SU-DHL-6 (cell line): ENCODE measurements at regions not wholly inside any gene's neighbourhood (a gene's known extent, or its start where the extent isn't known, plus 50 kb on each side); places are given as distances from the start of the nearest gene placed in this dataset.

Source experiments
- H2AFZ ChIP-seq: fragments of 200-600 bp; sonication (generic); 2 replicates; pipeline ENCODE4 v1.6.1; 2014; ENCODE audit warnings: low read depth, mild to moderate bottlenecking, moderate library complexity, mixed read lengths, antibody characterized with exemption, low read length; ENCODE audit not compliant: severe bottlenecking
- H3F3A ChIP-seq: fragments of 200-600 bp; shearing (Covaris generic); 2 replicates; pipeline ENCODE4 v1.6.0; 2016; ENCODE audit warnings: antibody characterized with exemption, mild to moderate bottlenecking; ENCODE audit not compliant: insufficient read depth
- H3K27ac ChIP-seq: fragments of 200-600 bp; sonication (generic); 2 replicates; pipeline ENCODE4 v1.5.1; 2016; ENCODE audit warnings: low read depth, mild to moderate bottlenecking, low read length, moderate library complexity, mixed read lengths
- H3K27me3 ChIP-seq: fragments of 200-600 bp; sonication (generic), shearing (Covaris generic); 2 replicates; pipeline ENCODE4 v1.6.0; 2014; ENCODE audit warnings: mild to moderate bottlenecking, low read length
- H3K36me3 ChIP-seq: fragments of 200-600 bp; sonication (generic); 2 replicates; pipeline ENCODE4 v1.6.1; 2014; ENCODE audit warnings: mild to moderate bottlenecking, low read length, mixed read lengths
- H3K4me2 ChIP-seq: fragments of 300-600, 200-600 bp; shearing (Covaris generic), sonication (generic); 2 replicates; pipeline ENCODE4 v1.6.0; 2014; ENCODE audit warnings: low read length, low read depth, mild to moderate bottlenecking; ENCODE audit not compliant: poor library complexity, severe bottlenecking
- H3K4me3 ChIP-seq: fragments of 200-600 bp; sonication (generic); 2 replicates; pipeline ENCODE4 v1.5.1; 2014; ENCODE audit warnings: antibody characterized with exemption, low read length, mild to moderate bottlenecking, mixed read lengths; ENCODE audit not compliant: insufficient read depth, poor library complexity, severe bottlenecking
- H3K79me2 ChIP-seq: fragments of 200-600 bp; sonication (generic); 2 replicates; pipeline ENCODE4 v1.6.1; 2014; ENCODE audit warnings: mild to moderate bottlenecking, low read length, moderate library complexity; ENCODE audit not compliant: insufficient read depth
- H3K9ac ChIP-seq: fragments of 200-600 bp; sonication (generic); 2 replicates; pipeline ENCODE4 v1.7.0; 2014; ENCODE audit warnings: mild to moderate bottlenecking, low read length
- H3K9me2 ChIP-seq: fragments of 200-600 bp; sonication (generic); replicated peaks from 2 replicates; pipeline ENCODE4 v1.6.1; 2014; ENCODE audit warnings: low read length; ENCODE audit not compliant: insufficient read depth
- H3K9me3 ChIP-seq: fragments of 200-600 bp; sonication (generic); 2 replicates; pipeline ENCODE4 v1.6.1; 2014; ENCODE audit warnings: low read length, mixed read lengths; ENCODE audit not compliant: insufficient read depth
- H4K20me1 ChIP-seq: fragments of 200-600 bp; sonication (generic); 2 replicates; pipeline ENCODE4 v1.6.1; 2014; ENCODE audit warnings: low read depth, mild to moderate bottlenecking, antibody characterized with exemption, low read length, moderate library complexity, mixed read lengths
- CTCF ChIP-seq: fragments of 200-600 bp; sonication (generic); IDR thresholded peaks from one replicate; pipeline ENCODE4 v1.5.1; 2017; ENCODE audit warnings: antibody characterized with exemption, mild to moderate bottlenecking, low read length, moderate library complexity; ENCODE audit not compliant: insufficient read depth, poor library complexity, severe bottlenecking
- EZH2phosphoT487 ChIP-seq: fragments of 200-600 bp; sonication (generic), shearing (Covaris generic); conservative IDR thresholded peaks from 2 replicates; pipeline ENCODE4 v1.6.1; 2018; ENCODE audit warnings: mild to moderate bottlenecking, antibody characterized with exemption, low read length, moderate library complexity, mixed read lengths

- H3K9ac ChIP-seq = no peak overlapping the region
- H3K27ac ChIP-seq = no peak overlapping the region
- H3K9me2 ChIP-seq = no peaks in the 10 kb centered on the region
- H3K36me3 ChIP-seq = no peaks in the 10 kb centered on the region
- H3K79me2 ChIP-seq = no peaks in the 10 kb centered on the region
- no peaks in the 10 kb centered on the region for H3F3A ChIP-seq
- H4K20me1 ChIP-seq = no peaks in the 10 kb centered on the region
- no peaks in the 10 kb centered on the region for H3K9me3 ChIP-seq
- TF ChIP-seq EZH2phosphoT487 = no peak
- TF ChIP-seq CTCF = no peak
- no peak overlapping the region for H2AFZ ChIP-seq
- H3K4me2 ChIP-seq = no peak overlapping the region
- H3K4me3 ChIP-seq = no peak overlapping the region
- H3K27me3 ChIP-seq = no peaks in the 10 kb centered on the region
Observed at GRCh38 chrX:125846271-125846670, 319.8 kb downstream of the DCAF12L2 start.

- no peaks in the 10 kb centered on the region for H3K9me3 ChIP-seq
- no peak overlapping the region for H3K27ac ChIP-seq
- no peaks in the 10 kb centered on the region for H3K27me3 ChIP-seq
- no peaks in the 10 kb centered on the region for H4K20me1 ChIP-seq
- no peak overlapping the region for H2AFZ ChIP-seq
- H3K9me2 ChIP-seq = no peaks in the 10 kb centered on the region
- H3K4me2 ChIP-seq = no peak overlapping the region
- TF ChIP-seq EZH2phosphoT487 (no peak), CTCF (no peak)
- H3K9ac ChIP-seq = no peak overlapping the region
- no peaks in the 10 kb centered on the region for H3F3A ChIP-seq
- no peak overlapping the region for H3K4me3 ChIP-seq
- H3K36me3 ChIP-seq = no peaks in the 10 kb centered on the region
- H3K79me2 ChIP-seq = no peaks in the 10 kb centered on the region
Observed at GRCh38 chrX:125850693-125851092, 315.4 kb downstream of the DCAF12L2 start.

GRCh38 chrX:125883169-125883568, 282.9 kb downstream of the DCAF12L2 start:
- no peaks in the 10 kb centered on the region for H3K9me2 ChIP-seq
- no peaks in the 10 kb centered on the region for H3K27me3 ChIP-seq
- no peaks in the 10 kb centered on the region for H3F3A ChIP-seq
- H3K36me3 ChIP-seq = no peaks in the 10 kb centered on the region
- no peak overlapping the region for H3K27ac ChIP-seq
- TF ChIP-seq EZH2phosphoT487 (no peak), CTCF (no peak)
- H2AFZ ChIP-seq = no peak overlapping the region
- H4K20me1 ChIP-seq = no peaks in the 10 kb centered on the region
- H3K4me3 ChIP-seq = no peak overlapping the region
- H3K9ac ChIP-seq = no peak overlapping the region
- no peaks in the 10 kb centered on the region for H3K79me2 ChIP-seq
- no peak overlapping the region for H3K4me2 ChIP-seq
- no peaks in the 10 kb centered on the region for H3K9me3 ChIP-seq

- no peaks in the 10 kb centered on the region for H3F3A ChIP-seq
- H2AFZ ChIP-seq = no peak overlapping the region
- no peaks in the 10 kb centered on the region for H3K27me3 ChIP-seq
- no peaks in the 10 kb centered on the region for H3K9me2 ChIP-seq
- H4K20me1 ChIP-seq = no peaks in the 10 kb centered on the region
- H3K4me2 ChIP-seq = no peak overlapping the region
- no peak overlapping the region for H3K27ac ChIP-seq
- H3K4me3 ChIP-seq = no peak overlapping the region
- no peak overlapping the region for H3K9ac ChIP-seq
- no peaks in the 10 kb centered on the region for H3K79me2 ChIP-seq
- no peaks in the 10 kb centered on the region for H3K36me3 ChIP-seq
- H3K9me3 ChIP-seq = no peaks in the 10 kb centered on the region
- no peak for TF ChIP-seq CTCF
- TF ChIP-seq EZH2phosphoT487 = no peak
Observed at GRCh38 chrX:125894947-125895346, 271.1 kb downstream of the DCAF12L2 start.
